GM19023 (cell line): ENCODE measurements at regions not wholly inside any gene's neighbourhood (a gene's known extent, or its start where the extent isn't known, plus 50 kb on each side); places are given as distances from the start of the nearest gene placed in this dataset.

Source experiments
- ATAC-seq: cut with Tn5 transposase; IDR thresholded peaks from one replicate; pipeline ENCODE4 v1.9.1; 2021; ENCODE audit warnings: mild to moderate bottlenecking, moderate library complexity; ENCODE audit not compliant: unreplicated experiment

DNA sequence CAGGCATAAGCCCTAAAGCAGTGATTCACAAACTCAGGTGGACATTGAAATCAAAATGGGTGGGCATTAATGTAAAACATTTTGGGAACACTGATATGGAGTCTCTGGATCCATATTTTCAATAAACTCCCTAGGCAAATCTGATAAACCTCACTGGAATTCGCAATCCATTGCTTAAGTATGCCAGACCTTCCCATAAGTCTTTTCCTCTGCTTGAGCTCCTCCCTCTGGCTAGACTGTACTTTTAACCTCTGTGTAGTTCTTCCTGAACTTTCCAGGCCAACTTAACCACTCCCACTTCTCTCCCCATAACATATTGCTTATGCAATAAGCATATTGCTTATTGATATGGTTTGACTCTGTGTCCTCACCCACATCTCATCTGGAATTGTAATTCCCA, 629.7 kb upstream of the IMPG1 start:
- ATAC-seq: no peak

DNA sequence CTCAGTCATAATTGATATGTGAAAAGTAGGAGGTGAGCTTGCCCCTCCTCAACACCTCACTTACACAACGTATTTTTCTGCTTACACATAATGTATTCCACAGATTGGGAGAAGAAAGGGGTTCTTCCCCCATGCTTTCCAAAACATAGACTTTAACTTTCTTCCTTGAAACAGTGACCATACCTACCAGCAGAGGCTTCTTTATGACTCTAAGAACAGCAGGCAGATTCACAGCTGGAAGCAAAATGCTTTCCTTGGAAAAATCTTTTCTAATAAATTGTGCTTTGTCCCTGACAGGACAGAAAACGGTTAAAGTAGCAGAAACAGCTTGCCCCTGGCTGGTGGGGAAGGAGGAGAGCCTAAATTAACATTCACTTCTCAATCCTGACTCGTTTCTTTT, 629.1 kb upstream of the IMPG1 start:
- no peak for ATAC-seq

DNA sequence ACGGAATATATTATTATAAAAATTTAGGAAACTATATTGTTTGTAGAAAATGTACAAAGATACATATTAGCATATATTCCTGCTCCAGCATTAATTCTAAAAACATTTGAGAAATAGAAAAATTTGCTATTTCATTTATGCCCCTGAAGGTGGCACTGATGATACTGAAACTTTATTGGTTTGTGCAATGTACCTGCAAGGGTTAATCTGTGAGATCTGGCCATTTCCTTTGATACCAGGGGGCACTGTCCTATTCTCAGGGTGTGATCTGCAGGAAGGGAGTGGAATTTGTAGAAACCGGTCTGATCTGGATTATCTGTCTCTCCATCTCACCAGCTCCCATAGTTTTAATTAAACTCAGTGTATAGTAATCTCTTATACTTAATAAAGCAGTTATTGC, 625.1 kb upstream of the IMPG1 start:
- ATAC-seq: no peak

DNA sequence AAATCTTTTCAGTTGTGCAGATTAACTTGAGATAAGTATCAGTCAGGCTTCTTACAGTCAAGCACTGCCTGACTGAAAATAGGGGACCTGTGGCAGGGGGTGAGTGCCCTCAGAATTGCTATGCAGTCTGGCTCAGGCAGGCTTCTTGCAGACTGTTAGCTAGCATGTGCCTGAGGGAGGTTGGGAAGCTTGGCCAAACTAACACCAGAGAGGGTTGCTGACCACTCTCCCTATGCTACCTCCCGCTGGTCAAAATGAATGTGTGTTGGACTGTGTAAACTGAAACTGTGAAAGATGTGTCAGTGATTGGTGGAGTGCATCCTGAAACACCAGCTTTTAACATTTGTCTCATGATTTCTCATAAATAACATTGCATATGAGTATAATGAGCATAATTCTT, 622.3 kb upstream of the IMPG1 start:
- ATAC-seq: no peak

DNA sequence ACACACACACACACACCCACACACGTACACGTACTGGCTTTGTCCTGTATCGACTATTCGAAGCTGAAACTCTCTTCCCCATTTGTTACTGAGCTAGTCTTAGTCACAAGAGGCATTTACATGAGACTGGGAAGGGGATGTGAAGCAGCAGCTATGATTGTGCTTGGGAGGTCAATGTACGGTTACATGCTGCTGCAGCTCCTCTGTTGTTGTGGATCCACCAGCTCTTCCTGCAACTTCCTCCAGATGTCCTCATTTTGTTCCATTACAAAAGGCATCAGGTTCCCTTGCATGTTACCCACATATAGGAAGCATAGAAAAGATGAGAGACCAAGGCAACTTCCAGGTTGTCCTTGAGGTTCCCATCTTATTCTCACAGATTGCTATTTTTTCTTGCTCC, 612.4 kb upstream of the IMPG1 start:
- no peak for ATAC-seq

DNA sequence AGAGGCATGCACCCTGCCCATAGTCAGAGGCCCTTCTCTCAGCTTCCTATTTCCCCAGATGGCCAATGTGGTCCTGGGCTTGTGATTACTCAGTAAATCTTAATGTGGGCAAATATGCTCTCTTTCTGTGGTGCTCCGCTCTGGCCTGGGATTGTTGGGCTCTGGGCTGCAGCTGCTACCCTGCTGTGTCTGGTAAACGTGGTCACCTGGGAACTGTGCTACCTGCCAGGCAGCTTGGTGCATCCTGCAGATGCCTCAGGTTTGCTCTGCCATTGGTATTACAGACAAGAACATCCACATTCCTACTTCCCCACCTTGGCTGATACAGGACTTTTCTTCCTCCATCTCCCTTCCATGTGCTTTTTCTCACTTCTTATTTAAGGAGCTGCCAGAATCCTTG, 611.5 kb upstream of the IMPG1 start:
- no peak for ATAC-seq

DNA sequence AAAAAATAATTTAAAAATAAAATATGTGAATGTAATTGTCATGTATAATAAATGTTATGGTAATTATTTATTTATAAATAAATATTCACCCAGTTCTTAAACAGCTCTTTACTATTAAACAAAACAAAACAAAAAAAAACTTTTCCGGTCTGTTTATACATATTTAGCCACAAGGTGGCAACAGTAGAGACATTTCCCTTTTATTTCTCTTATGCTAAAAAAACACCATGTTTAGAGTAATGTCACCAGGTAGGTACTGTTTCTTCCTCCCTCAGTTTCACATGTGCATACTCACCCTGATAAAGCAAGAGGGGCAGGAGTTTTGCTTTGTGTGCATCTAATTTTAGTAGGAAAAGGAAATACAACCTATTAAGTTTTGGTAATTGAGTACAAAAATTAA, 610.4 kb upstream of the IMPG1 start:
- no peak for ATAC-seq

DNA sequence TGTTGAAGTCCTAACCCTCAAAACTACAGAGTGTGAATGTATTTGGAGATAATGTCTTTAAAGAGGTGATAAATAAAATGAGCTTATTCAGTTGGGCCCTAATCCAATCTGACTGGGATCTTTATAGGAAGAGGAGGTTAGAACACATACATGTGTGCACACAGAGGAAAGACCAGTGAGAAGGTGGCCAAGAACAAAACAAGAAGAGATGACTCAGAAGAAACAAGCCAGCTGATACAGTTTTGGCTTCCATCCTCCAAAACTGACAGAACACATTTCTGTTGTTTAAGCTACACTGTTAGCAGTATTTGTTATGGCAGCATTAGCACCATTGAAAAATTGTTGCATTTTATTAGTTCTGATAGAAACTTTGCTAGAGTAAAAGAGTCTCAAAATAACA, 609.3 kb upstream of the IMPG1 start:
- no peak for ATAC-seq

DNA sequence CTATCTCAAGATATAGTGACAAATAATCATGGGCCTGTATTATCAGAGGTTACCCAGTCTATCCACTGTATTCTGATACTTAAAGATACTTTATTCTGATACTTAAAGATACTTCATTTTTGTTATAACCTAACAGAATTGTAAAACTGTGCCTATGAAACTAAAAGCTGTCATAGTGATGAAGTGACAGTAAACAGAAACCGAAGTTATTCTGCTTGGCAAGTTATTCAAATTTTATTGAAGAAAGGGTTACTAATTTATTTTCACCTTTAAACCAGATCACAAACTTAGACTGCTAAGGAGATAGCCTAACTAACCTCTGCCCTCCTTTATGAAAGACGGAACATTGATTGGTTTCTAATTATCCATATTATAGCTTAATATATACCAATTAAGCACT, 604.6 kb upstream of the IMPG1 start:
- no peak for ATAC-seq

DNA sequence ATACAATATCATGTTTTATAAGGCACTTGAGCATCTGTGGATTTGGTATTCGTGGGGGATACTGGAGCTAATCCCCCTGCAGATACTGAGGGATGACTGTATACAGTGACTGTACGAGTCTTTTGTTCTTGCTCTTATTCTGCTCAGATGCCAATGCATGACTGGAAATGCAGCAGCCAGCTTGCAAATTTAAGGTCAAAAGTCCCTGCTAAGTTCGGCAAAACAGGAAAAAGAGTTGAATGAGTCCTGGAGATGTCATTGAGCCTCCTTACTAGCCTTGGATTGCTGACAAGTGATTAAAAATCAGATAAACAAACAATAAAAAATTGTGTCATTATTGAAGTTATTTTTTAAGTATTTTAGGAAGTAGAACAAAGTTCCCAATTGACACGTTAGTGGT, 599.3 kb upstream of the IMPG1 start:
- no peak for ATAC-seq

DNA sequence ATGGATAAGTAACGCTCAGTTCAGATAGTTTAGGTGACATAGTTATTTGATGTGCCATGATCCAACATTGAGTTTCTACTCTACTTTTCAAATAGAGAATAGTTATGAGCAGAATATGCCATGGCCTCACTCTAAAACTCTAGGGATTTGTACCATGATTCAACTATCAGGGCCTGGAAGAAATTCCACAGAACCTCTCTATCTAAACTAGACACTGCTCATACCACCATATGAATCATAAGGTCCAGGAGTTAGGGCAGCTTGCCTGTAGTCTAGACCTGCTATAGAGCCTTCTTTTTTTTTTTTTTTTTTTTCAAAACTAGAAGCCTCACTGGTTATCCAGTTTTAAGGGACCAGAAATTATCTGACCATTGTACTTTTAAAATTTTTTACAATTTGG, 571.8 kb upstream of the IMPG1 start:
- no peak for ATAC-seq

DNA sequence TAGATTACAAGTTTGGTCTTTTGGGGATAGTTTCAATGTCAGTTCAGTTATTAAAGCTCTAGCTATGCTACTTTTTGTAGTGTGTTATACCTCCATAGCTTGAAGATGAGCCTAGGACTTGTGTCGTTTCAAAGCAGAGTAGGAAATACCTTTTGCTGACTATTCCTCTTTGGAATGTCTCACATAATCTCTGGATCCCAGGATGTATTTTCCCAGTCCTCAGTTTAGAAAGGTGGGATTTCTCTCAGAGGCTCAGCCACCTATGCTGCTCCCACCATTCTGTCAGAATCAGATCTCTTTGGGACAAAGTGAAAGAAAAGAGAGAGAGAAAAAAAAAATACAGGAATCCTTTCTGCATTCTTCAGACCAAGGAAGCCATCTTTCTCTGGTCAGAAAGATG, 567.5 kb upstream of the IMPG1 start:
- ATAC-seq: no peak

DNA sequence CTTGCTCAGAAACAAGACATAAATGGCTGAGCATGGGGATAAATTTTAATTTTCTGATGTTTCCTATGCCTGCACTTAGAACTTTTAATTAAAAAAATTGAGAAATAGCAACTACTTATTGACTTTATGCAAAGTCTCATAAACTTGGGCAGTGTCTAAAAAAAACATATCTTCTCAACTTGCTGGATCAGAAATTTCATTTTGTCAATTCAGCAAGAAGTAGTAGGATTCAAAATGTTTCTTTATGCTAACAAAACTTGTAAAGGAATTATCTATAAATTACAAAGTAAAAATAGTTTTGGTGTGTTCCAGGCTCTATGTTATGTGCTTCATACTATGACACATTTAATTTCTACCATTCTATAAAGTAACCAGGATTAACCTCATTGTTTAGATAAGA, 562.2 kb upstream of the IMPG1 start:
- no peak for ATAC-seq

DNA sequence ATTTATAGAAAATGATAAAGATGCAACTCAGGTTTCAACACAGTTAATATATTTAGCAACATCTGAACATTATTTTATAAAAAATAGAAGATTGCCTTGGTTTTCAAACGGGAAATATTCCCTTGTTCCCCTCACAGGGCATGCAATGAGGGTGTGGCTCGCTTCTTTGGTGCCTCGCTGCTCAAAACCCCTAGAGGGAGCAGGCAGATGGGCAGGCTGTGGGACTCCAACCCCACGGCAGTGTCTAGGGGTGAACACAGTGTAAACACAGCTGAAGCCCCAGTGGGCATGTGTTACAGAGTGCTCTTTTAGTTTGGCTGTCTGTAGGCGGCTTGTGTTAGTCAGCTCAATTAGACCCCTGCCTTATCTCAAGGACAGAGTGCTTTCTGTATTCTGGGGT, 560.8 kb upstream of the IMPG1 start:
- no peak for ATAC-seq

DNA sequence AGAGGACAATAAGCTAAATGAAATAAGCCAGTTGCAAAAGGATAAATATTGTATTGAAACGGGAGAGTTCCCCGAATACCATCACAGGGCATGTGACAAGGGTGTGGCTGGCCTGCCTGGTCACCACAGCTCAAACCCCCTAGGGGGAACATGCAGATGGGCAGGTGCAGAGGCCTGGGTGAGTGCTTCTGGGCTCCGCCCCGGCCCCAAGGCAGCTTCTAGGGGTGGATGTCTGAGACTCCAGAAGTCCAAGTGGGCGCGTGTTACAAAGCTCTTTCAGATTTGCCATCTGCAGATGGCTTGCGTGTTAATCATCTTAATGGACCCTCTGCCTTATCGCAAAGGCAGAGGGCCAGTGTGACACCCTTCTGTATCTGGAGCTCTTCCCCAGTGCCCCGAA, 559.2 kb upstream of the IMPG1 start:
- no peak for ATAC-seq

DNA sequence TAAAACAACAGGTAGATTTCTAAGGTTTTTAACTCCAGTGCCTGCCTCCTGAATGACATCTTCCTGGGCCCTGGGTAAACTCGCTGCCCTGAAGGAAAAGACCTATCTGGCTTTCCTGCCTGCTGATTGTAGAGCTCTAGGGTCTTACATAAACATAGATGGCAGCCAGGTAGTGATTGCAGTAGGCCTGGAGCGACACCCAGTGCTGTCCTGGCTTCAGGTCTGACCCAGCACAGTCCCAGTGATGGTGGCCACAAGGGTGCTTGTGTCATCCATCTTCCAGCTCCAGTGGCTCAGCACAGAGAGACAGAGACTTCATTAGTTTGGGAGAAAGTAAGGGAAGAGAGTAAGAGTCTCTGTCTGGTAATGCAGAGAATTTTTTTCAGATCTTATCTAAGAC, 542.9 kb upstream of the IMPG1 start:
- no peak for ATAC-seq

DNA sequence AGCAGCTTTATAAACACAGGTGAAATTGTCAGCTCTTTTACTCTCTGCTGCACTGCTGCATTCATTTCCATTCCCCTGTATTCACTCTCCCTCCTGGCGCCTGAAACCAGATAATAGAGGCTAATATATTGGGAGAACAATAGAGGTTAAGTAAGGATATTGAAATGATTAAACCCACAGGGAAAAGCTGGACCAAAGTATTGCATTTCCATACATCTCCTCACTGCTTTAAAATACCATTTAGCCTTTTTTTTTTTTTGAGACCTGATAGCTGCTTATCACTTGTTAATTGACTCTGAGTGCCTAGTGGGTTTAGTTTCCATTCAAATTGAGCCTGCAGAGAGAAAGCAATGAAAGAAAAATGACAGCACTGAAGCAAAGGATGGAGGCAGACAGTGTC, 540.5 kb upstream of the IMPG1 start:
- ATAC-seq: no peak

DNA sequence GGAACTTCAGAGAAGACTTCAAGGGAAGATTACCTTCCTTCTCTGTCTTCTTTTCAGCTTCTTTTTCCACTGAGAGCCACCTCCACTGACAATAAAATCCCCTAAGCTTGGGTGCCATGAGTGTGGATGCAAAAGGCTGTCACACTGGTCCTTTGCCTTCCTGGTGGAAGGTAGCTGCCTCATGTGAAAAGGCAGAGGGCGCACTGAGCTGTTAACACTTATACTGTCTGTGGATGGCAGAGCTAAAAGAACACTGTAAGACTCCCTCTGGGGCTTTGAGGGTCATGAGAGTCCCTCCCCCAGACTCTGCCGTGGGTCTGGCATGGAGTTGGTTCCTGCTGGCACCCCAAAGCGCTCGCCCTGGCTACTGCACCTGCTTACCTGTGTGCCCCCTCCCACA, 536.7 kb upstream of the IMPG1 start:
- no peak for ATAC-seq

DNA sequence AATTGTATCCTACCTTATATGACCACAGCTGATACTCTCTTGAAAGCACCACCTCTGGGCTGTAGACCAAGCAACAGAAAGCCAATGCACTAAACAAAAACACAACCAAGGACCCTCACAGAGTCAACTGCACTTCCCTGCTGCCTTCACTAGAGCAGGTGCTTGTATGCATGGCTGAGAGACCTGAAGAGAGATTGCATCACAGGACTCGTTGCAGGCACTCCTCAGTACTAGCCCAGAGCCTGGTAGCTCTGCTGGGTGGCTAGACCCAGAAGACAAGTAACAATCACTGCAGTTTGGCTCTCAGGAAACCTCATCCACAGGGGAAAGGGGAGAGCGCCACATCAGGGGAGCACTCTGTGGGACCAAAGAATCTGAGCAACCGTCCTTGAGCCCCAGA, 521.6 kb upstream of the IMPG1 start:
- no peak for ATAC-seq

DNA sequence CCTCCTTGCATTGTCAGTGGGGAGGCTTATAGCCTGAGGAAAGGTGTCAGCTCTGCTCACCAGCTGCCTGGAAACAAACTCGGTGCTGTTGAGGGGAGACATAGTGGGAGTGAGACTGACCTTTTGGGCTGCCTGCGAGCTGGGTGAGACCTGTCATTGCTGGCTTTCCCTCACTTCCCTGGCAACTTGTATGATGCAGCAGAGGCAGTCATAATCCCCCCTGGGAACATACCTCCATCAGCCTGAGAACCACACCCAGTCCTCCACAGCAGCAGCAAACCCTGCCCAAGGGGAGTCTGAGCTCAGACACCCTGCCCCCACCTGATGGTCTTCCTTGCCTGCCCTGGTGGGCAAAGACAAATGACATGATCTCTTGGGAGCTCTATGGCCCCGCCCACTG, 521.2 kb upstream of the IMPG1 start:
- ATAC-seq: no peak

DNA sequence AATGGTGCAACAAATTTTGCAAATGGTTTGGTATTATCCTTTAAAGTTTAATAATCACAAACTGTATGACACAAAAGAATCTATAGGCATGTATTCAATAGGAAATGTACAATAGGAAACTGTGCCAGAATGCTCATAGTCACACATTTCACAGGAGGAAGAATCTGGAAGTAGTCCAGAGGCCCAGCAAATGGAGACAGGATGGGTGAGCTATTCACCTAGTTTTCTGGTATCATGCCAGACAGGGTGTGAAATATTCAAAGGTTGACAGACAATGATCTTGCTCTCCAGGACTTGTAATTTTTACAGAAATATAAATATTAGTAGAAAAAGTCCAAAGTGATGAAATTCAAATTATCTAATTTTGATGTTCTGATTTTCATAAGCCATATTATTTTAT, 520.1 kb upstream of the IMPG1 start:
- no peak for ATAC-seq

DNA sequence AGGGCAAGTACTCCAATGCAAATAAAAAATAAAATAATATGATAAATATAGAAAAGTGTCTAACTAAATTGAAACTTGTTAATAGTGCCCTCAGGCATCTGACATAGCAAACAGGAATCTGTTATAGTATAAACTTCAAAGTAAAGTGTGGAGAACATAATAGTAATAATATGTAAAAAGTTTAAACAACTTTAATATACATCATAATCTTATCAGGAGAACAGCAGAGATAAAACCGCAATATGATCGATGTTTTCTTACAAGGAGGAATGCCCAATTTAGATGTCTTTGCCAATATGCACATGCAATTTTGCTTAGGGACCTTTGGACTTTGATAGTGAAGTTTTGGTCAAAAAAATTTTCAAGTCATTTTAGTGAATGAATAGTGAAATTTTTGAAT, 514.8 kb upstream of the IMPG1 start:
- ATAC-seq: no peak

DNA sequence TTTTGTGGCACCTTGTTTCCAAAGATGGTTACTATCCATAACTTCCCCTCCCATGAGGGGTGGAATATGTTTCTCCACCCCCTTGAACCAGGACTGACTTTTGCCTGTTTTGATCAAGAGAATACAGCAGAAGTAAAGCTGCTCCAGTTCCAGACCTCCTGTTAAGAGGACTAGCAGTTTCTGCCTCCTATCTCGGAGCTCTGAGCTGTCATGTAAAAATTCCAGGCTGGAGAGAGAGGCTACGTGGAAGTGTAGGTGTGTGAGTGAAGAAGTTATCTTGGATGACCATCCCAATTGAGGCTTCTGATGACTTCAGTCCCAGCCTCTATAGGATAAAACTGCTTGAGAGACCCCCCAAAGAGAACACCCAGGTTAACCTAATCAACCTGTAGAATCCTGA, 511.7 kb upstream of the IMPG1 start:
- ATAC-seq: no peak

DNA sequence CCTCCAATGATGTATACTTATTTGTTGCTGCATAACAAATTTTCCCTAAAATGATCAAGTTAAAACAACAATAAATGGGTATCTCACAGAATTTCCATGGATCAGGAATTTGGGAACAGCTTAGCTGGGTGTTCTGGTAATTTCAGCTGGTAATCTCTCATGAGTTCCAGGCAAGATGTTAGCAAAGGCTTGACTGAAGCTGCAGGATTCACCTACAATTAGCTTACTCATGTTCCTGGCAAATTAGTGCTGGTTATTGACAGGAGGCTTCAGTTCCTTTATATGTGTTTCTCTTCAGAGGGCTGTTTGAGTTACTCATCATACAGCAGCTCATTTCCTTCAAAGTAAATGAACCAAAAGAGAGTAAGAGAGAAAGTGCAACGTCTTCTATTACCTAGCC, 506.3 kb upstream of the IMPG1 start:
- ATAC-seq: no peak
